ENCODE measurements at regions not wholly inside any gene's neighbourhood (a gene's known extent, or its start where the extent isn't known, plus 50 kb on each side); places are given as distances from the start of the nearest gene placed in this dataset.

- H3K27ac ChIP-seq (ENCODE audit: insufficient read depth, low read depth, low read length, poor library complexity, severe bottlenecking): no peak overlapping the region
- 94 to 96% methylated on average over 4 of the region's 4 CpGs for WGBS, 2 experiments
- H3K36me3 ChIP-seq (ENCODE audit: control insufficient read depth, insufficient read depth, low read length): no peaks in the 10 kb centered on the region
- H3K27me3 ChIP-seq (ENCODE audit: control insufficient read depth, insufficient read depth, low read length, poor library complexity, severe bottlenecking): no peaks in the 10 kb centered on the region
- no peaks in the 10 kb centered on the region for H3K9me3 ChIP-seq (ENCODE audit: control insufficient read depth, low read length)
- H3K4me3 ChIP-seq (ENCODE audit: insufficient read depth, low read depth, low read length): no peak overlapping the region
- no peaks in the 10 kb centered on the region for H3K4me1 ChIP-seq (ENCODE audit: control insufficient read depth, insufficient read depth, low read length)
Measured at GRCh38 chr16:61391896-61392295, 644.3 kb downstream of the CDH8 start.

- 93 to 96% methylated on average over 2 to 3 of the region's 4 CpGs for WGBS, 2 experiments
Measured at GRCh38 chr16:61390965-61391637, 645.1 kb downstream of the CDH8 start.

GRCh38 chr16:61385392-61386071 lies 650.7 kb downstream of the CDH8 start:
- Histone ChIP-seq H3K4me1 (ENCODE audit: control insufficient read depth, insufficient read depth, low read length) (no peaks in the 10 kb centered on the region), H3K27me3 (ENCODE audit: control insufficient read depth, insufficient read depth, low read length, poor library complexity, severe bottlenecking) (no peaks in the 10 kb centered on the region), H3K36me3 (ENCODE audit: control insufficient read depth, insufficient read depth, low read length) (no peaks in the 10 kb centered on the region), H3K27ac (ENCODE audit: insufficient read depth, low read depth, low read length, poor library complexity, severe bottlenecking) (no peak overlapping the region), H3K9me3 (ENCODE audit: control insufficient read depth, low read length) (no peaks in the 10 kb centered on the region), H3K4me3 (ENCODE audit: insufficient read depth, low read depth, low read length) (no peak overlapping the region)
- 92 to 93% methylated on average over 9 to 10 of the region's 12 CpGs for WGBS, 2 experiments

More at GRCh38 chr16:61390965-61391637, 645.1 kb downstream of the CDH8 start:
- no peak overlapping the region for H3K4me3 ChIP-seq (ENCODE audit: insufficient read depth, low read depth, low read length)
- no peaks in the 10 kb centered on the region for H3K36me3 ChIP-seq (ENCODE audit: control insufficient read depth, insufficient read depth, low read length)
- no peak overlapping the region for H3K27ac ChIP-seq (ENCODE audit: insufficient read depth, low read depth, low read length, poor library complexity, severe bottlenecking)
- no peaks in the 10 kb centered on the region for H3K4me1 ChIP-seq (ENCODE audit: control insufficient read depth, insufficient read depth, low read length)
- no peaks in the 10 kb centered on the region for H3K27me3 ChIP-seq (ENCODE audit: control insufficient read depth, insufficient read depth, low read length, poor library complexity, severe bottlenecking)
- H3K9me3 ChIP-seq (ENCODE audit: control insufficient read depth, low read length): no peaks in the 10 kb centered on the region

GRCh38 chr16:61382435-61382834 lies 653.8 kb downstream of the CDH8 start:
- Histone ChIP-seq H3K4me3 (ENCODE audit: insufficient read depth, low read depth, low read length) (no peak overlapping the region), H3K36me3 (ENCODE audit: control insufficient read depth, insufficient read depth, low read length) (no peaks in the 10 kb centered on the region), H3K9me3 (ENCODE audit: control insufficient read depth, low read length) (no peaks in the 10 kb centered on the region), H3K27ac (ENCODE audit: insufficient read depth, low read depth, low read length, poor library complexity, severe bottlenecking) (no peak overlapping the region), H3K27me3 (ENCODE audit: control insufficient read depth, insufficient read depth, low read length, poor library complexity, severe bottlenecking) (no peaks in the 10 kb centered on the region), H3K4me1 (ENCODE audit: control insufficient read depth, insufficient read depth, low read length) (no peaks in the 10 kb centered on the region)

- Histone ChIP-seq H3K27me3 (ENCODE audit: control insufficient read depth, insufficient read depth, low read length, poor library complexity, severe bottlenecking) (no peaks in the 10 kb centered on the region), H3K36me3 (ENCODE audit: control insufficient read depth, insufficient read depth, low read length) (no peaks in the 10 kb centered on the region), H3K4me3 (ENCODE audit: insufficient read depth, low read depth, low read length) (no peak overlapping the region), H3K27ac (ENCODE audit: insufficient read depth, low read depth, low read length, poor library complexity, severe bottlenecking) (no peak overlapping the region), H3K4me1 (ENCODE audit: control insufficient read depth, insufficient read depth, low read length) (no peaks in the 10 kb centered on the region), H3K9me3 (ENCODE audit: control insufficient read depth, low read length) (no peaks in the 10 kb centered on the region)
- WGBS, 2 experiments: 98 to 100% methylated on average over 2 of the region's 2 CpGs
Measured at GRCh38 chr16:61379311-61379710, 656.9 kb downstream of the CDH8 start.

- Histone ChIP-seq H3K27me3 (ENCODE audit: control insufficient read depth, insufficient read depth, low read length, poor library complexity, severe bottlenecking) (no peaks in the 10 kb centered on the region), H3K36me3 (ENCODE audit: control insufficient read depth, insufficient read depth, low read length) (no peaks in the 10 kb centered on the region), H3K9me3 (ENCODE audit: control insufficient read depth, low read length) (no peaks in the 10 kb centered on the region), H3K4me3 (ENCODE audit: insufficient read depth, low read depth, low read length) (no peak overlapping the region), H3K27ac (ENCODE audit: insufficient read depth, low read depth, low read length, poor library complexity, severe bottlenecking) (no peak overlapping the region), H3K4me1 (ENCODE audit: control insufficient read depth, insufficient read depth, low read length) (no peaks in the 10 kb centered on the region)
Measured at GRCh38 chr16:61374071-61374470, 662.2 kb downstream of the CDH8 start.

- H3K4me1 ChIP-seq (ENCODE audit: control insufficient read depth, insufficient read depth, low read length): no peaks in the 10 kb centered on the region
- H3K4me3 ChIP-seq (ENCODE audit: insufficient read depth, low read depth, low read length): no peak overlapping the region
- no peak overlapping the region for H3K27ac ChIP-seq (ENCODE audit: insufficient read depth, low read depth, low read length, poor library complexity, severe bottlenecking)
- no peaks in the 10 kb centered on the region for H3K36me3 ChIP-seq (ENCODE audit: control insufficient read depth, insufficient read depth, low read length)
- H3K9me3 ChIP-seq (ENCODE audit: control insufficient read depth, low read length): no peaks in the 10 kb centered on the region
- no peaks in the 10 kb centered on the region for H3K27me3 ChIP-seq (ENCODE audit: control insufficient read depth, insufficient read depth, low read length, poor library complexity, severe bottlenecking)
Measured at GRCh38 chr16:61371881-61372280, 664.4 kb downstream of the CDH8 start.

GRCh38 chr16:61371388-61371787 lies 664.9 kb downstream of the CDH8 start:
- 92 to 97% methylated on average over 2 of the region's 2 CpGs for WGBS, 2 experiments
- H3K27ac ChIP-seq (ENCODE audit: insufficient read depth, low read depth, low read length, poor library complexity, severe bottlenecking): no peak overlapping the region
- H3K27me3 ChIP-seq (ENCODE audit: control insufficient read depth, insufficient read depth, low read length, poor library complexity, severe bottlenecking): no peaks in the 10 kb centered on the region
- H3K9me3 ChIP-seq (ENCODE audit: control insufficient read depth, low read length): no peaks in the 10 kb centered on the region
- H3K4me3 ChIP-seq (ENCODE audit: insufficient read depth, low read depth, low read length): no peak overlapping the region
- H3K4me1 ChIP-seq (ENCODE audit: control insufficient read depth, insufficient read depth, low read length): no peaks in the 10 kb centered on the region
- no peaks in the 10 kb centered on the region for H3K36me3 ChIP-seq (ENCODE audit: control insufficient read depth, insufficient read depth, low read length)

GRCh38 chr16:61370564-61370963 lies 665.7 kb downstream of the CDH8 start:
- Histone ChIP-seq H3K4me3 (ENCODE audit: insufficient read depth, low read depth, low read length) (no peak overlapping the region), H3K9me3 (ENCODE audit: control insufficient read depth, low read length) (no peaks in the 10 kb centered on the region), H3K27me3 (ENCODE audit: control insufficient read depth, insufficient read depth, low read length, poor library complexity, severe bottlenecking) (no peaks in the 10 kb centered on the region), H3K27ac (ENCODE audit: insufficient read depth, low read depth, low read length, poor library complexity, severe bottlenecking) (no peak overlapping the region), H3K36me3 (ENCODE audit: control insufficient read depth, insufficient read depth, low read length) (no peaks in the 10 kb centered on the region), H3K4me1 (ENCODE audit: control insufficient read depth, insufficient read depth, low read length) (no peaks in the 10 kb centered on the region)
- 80 to 100% methylated on average over 1 to 2 of the region's 2 CpGs for WGBS, 2 experiments

- 77 to 85% methylated on average over 2 of the region's 2 CpGs for WGBS, 2 experiments
- no peaks in the 10 kb centered on the region for H3K27me3 ChIP-seq (ENCODE audit: control insufficient read depth, insufficient read depth, low read length, poor library complexity, severe bottlenecking)
- H3K4me1 ChIP-seq (ENCODE audit: control insufficient read depth, insufficient read depth, low read length): no peaks in the 10 kb centered on the region
- H3K36me3 ChIP-seq (ENCODE audit: control insufficient read depth, insufficient read depth, low read length): no peaks in the 10 kb centered on the region
- H3K9me3 ChIP-seq (ENCODE audit: control insufficient read depth, low read length): no peaks in the 10 kb centered on the region
- H3K4me3 ChIP-seq (ENCODE audit: insufficient read depth, low read depth, low read length): no peak overlapping the region
- no peak overlapping the region for H3K27ac ChIP-seq (ENCODE audit: insufficient read depth, low read depth, low read length, poor library complexity, severe bottlenecking)
Measured at GRCh38 chr16:61366006-61366405, 670.2 kb downstream of the CDH8 start.
